PFSK-1 (cell line): ENCODE measurements at regions not wholly inside any gene's neighbourhood (a gene's known extent, or its start where the extent isn't known, plus 50 kb on each side); places are given as distances from the start of the nearest gene placed in this dataset.

ENCODE experiments used
- FOXP2 ChIP-seq: optimal IDR thresholded peaks from 2 replicates; pipeline ENCODE3; 2011; ENCODE audit warnings: borderline replicate concordance, control low read depth, inconsistent platforms; ENCODE audit not compliant: insufficient read depth; ENCODE audit errors: extremely low read length, extremely low read depth
- POLR2AphosphoS5 ChIP-seq: IDR thresholded peaks from 2 replicates; pipeline ENCODE4 v1.6.1; 2012; ENCODE audit warnings: low read depth, mild to moderate bottlenecking, control low read depth, low read length, moderate library complexity
- REST ChIP-seq, 2 experiments: IDR thresholded peaks; 2 replicates each; pipeline versions ENCODE4 v1.6.1 to v1.8.0; 2011 to 2012; ENCODE audit warnings: low read depth in 2 of 2, low read length in 2 of 2, control low read depth in 1 of 2, inconsistent platforms in 1 of 2, mild to moderate bottlenecking in 1 of 2, moderate library complexity in 1 of 2; ENCODE audit not compliant: insufficient read depth in 1 of 2
- SIN3A ChIP-seq: IDR thresholded peaks from 2 replicates; pipeline ENCODE4 v1.6.1; 2012; ENCODE audit warnings: mild to moderate bottlenecking, low read length, moderate library complexity, borderline replicate concordance; ENCODE audit not compliant: insufficient read depth
- TAF1 ChIP-seq: IDR thresholded peaks from 2 replicates; pipeline ENCODE4 v1.6.1; 2012; ENCODE audit warnings: low read length, control low read depth, borderline replicate concordance; ENCODE audit not compliant: insufficient read depth

GRCh38 chr5:167814828-167815227, 476.6 kb upstream of the WWC1 start:
- TF ChIP-seq SIN3A = no peak

DNA sequence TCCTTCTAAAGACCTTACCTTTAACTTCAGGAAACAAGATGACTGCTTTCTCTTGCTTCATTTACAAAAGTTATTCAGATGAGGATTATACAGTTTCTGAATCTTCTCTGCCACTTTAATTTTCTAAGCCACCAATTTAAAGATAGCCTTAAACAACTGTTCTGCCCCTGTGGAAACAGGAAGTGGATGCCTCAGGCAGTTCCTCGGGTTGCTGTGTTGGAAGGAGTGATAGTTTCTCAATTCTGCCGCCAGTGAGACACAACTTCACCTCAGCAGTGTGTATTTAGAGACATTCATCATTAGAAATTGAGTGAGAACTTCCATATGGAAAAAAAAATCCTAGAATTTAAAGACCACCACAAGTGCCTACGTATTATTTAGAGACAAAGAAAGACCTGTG, 475.1 kb upstream of the WWC1 start:
- TF ChIP-seq FOXP2 = no peak
- no peak for TF ChIP-seq POLR2AphosphoS5

DNA sequence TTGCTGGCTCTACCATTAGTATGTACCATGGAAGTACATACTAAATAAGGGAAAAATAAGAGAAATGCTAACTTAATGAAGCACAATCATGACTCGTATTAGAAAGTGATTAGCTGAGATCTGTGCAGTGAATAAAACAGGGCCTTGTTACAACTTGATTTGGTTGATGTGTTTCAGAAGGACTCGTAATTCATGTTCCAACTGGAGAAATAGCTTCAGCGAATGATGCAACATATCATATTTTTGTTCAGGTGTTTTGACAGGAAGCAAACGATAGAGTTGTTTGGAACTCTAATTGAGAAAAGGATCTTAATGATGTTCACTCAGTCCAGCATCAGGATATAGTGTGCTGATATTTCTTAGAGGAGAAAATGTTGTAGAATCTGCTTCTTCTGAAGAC, 474.6 kb upstream of the WWC1 start:
- TF ChIP-seq POLR2AphosphoS5 (no peak), SIN3A (no peak), FOXP2 (no peak), TAF1 (no peak), REST (IDR thresholded peaks at IDR 0.05; ENCODE audit: insufficient read depth in 1 of 2, low read depth in 2 of 2, low read length in 2 of 2) (no peak)

DNA sequence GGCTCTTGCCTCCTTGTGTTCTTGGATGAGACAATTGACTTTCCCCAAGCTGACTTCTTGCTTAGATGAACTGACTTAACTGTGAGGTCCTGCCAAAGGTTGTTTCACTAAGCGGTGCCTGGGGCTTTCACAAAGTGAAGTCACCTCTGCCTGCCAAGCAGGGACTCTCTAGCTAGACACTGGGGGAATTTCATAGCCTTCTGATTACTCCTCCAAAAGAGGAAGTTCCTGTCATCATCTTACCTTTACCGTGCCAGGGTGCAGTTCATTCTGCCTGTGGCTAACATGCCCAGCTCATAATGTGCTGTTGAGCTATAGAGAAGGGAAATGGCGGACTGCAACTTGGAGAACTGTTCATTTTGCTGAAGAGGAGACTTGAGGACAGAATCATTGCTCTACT, 472.0 kb upstream of the WWC1 start:
- TF ChIP-seq POLR2AphosphoS5 = no peak
- TF ChIP-seq REST (IDR thresholded peaks at IDR 0.05; ENCODE audit: insufficient read depth in 1 of 2, low read depth in 2 of 2, low read length in 2 of 2) = no peak
- TF ChIP-seq SIN3A = no peak
- no peak for TF ChIP-seq TAF1
- no peak for TF ChIP-seq FOXP2

DNA sequence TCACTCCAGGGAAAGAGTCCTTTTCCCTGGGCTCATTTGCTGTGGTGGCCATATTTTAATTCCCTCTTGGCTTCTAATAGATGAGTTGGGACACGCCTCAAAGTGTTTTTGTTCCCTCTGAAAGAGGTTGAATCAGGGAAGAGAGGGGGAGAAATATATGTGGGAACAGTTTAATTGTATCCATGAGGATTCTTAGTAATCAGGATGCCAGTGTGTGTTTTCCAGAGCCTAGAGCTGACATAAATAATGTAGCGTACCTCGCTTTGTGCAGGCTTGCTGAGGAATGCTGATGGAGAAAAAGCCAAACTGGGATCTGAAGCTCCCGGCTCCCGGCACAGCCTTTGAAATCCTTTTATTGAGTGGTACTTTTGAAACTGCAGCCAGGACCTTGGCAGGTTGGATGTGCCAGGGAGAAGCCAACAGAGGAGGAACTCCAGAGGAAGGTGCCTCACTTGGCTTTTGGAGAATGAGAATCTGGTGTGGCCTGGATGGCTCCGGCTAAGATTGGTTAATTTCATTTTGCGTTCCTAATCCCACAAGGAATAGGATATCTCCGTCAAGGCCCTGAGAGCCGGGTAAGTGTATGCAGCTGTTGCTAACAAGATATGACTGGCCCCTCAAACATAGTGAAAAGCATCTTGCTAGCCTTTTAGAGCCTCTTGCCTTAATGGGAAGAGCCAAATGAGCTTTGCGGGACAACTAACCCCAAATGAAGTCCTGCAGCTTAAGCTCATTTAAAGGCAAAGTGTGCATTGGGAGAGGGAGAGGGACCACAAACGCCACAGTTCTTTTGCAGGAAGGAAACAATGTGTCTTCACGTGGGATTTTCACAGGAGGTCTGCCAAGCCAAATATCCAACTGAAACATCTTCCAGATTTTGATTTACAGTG, 471.1 kb upstream of the WWC1 start:
- TF ChIP-seq TAF1 (no peak), REST (IDR thresholded peaks at IDR 0.05; ENCODE audit: insufficient read depth in 1 of 2, low read depth in 2 of 2, low read length in 2 of 2) (no peak), FOXP2 (no peak), POLR2AphosphoS5 (no peak), SIN3A (no peak)

GRCh38 chr5:167821151-167821550, 470.3 kb upstream of the WWC1 start:
- TF ChIP-seq POLR2AphosphoS5 = no peak
- TF ChIP-seq FOXP2 = no peak
- TF ChIP-seq SIN3A = no peak
- no peak for TF ChIP-seq TAF1
- TF ChIP-seq REST (IDR thresholded peaks at IDR 0.05; ENCODE audit: insufficient read depth in 1 of 2, low read depth in 2 of 2, low read length in 2 of 2) = no peak
